ENCODE measurements at regions not wholly inside any gene's neighbourhood (a gene's known extent, or its start where the extent isn't known, plus 50 kb on each side); places are given as distances from the start of the nearest gene placed in this dataset.

- DNase-seq, result no peak
Observed at GRCh38 chr2:18925296-18925695, 335.9 kb upstream of the NT5C1B start.

GRCh38 chr2:18924886-18925285, 335.5 kb upstream of the NT5C1B start:
- no peak for DNase-seq

- DNase-seq, result no peak
Observed at GRCh38 chr2:18924386-18924785, 335.0 kb upstream of the NT5C1B start.

- DNase-seq, result no peak
Observed at GRCh38 chr2:18922276-18922675, 332.9 kb upstream of the NT5C1B start.

GRCh38 chr2:18918280-18918679, 328.9 kb upstream of the NT5C1B start:
- no peak for DNase-seq

GRCh38 chr2:18915227-18915626, 325.9 kb upstream of the NT5C1B start:
- DNase-seq, result no peak

GRCh38 chr2:18913512-18913911, 324.1 kb upstream of the NT5C1B start:
- DNase-seq, result no peak

- no peak for DNase-seq
Observed at GRCh38 chr2:18912225-18912888, 323.0 kb upstream of the NT5C1B start.

GRCh38 chr2:18911416-18911815, 322.0 kb upstream of the NT5C1B start:
- no peak for DNase-seq

GRCh38 chr2:18910843-18911242, 321.5 kb upstream of the NT5C1B start:
- DNase-seq, result no peak

GRCh38 chr2:18907937-18908336, 318.6 kb upstream of the NT5C1B start:
- DNase-seq, result no peak

GRCh38 chr2:18907508-18907907, 318.1 kb upstream of the NT5C1B start:
- DNase-seq, result no peak

- no peak for DNase-seq
Observed at GRCh38 chr2:18903750-18904149, 314.4 kb upstream of the NT5C1B start.

GRCh38 chr2:18901242-18901641, 311.9 kb upstream of the NT5C1B start:
- DNase-seq, result no peak

- DNase-seq, result no peak
Observed at GRCh38 chr2:18900691-18901141, 311.3 kb upstream of the NT5C1B start.

GRCh38 chr2:18899725-18900124, 310.4 kb upstream of the NT5C1B start:
- no peak for DNase-seq

- DNase-seq, result no peak
Observed at GRCh38 chr2:18898271-18898670, 308.9 kb upstream of the NT5C1B start.

GRCh38 chr2:18896125-18896764, 306.9 kb upstream of the NT5C1B start:
- DNase-seq, result peak; percentile 0

GRCh38 chr2:18891600-18892345, 302.4 kb upstream of the NT5C1B start:
- DNase-seq, result no peak

GRCh38 chr2:18889565-18890332, 300.4 kb upstream of the NT5C1B start:
- DNase-seq, result peak; percentile 31

- no peak for DNase-seq
Observed at GRCh38 chr2:18885457-18885856, 296.1 kb upstream of the NT5C1B start.

GRCh38 chr2:18883616-18884456, 294.5 kb upstream of the NT5C1B start:
- no peak for DNase-seq
